GM18858 (cell line): ENCODE measurements at regions not wholly inside any gene's neighbourhood (a gene's known extent, or its start where the extent isn't known, plus 50 kb on each side); places are given as distances from the start of the nearest gene placed in this dataset.

Experiments used
- ATAC-seq: cut with Tn5 transposase; IDR thresholded peaks from one replicate; pipeline ENCODE4 v1.9.1; 2021; ENCODE audit not compliant: unreplicated experiment

GRCh38 chr1:68551459-68551858 is 54.6 kb upstream of the DEPDC1 start:
- ATAC-seq: no peak

- no peak for ATAC-seq
These were observed 61.6 kb upstream of the DEPDC1 start for GRCh38 chr1:68558321-68559026.

- ATAC-seq: no peak
These were observed 69.0 kb upstream of the DEPDC1 start for GRCh38 chr1:68565923-68566322.

- ATAC-seq: no peak
These were observed 74.0 kb upstream of the DEPDC1 start for GRCh38 chr1:68570871-68571270.

GRCh38 chr1:68571454-68572235 is 74.8 kb upstream of the DEPDC1 start:
- no peak for ATAC-seq

- no peak for ATAC-seq
These were observed 88.5 kb upstream of the DEPDC1 start for GRCh38 chr1:68585351-68585750.

GRCh38 chr1:68586766-68587165 is 89.9 kb upstream of the DEPDC1 start:
- ATAC-seq: no peak

GRCh38 chr1:68588304-68588703 is 91.4 kb upstream of the DEPDC1 start:
- ATAC-seq: no peak

- no peak for ATAC-seq
These were observed 93.6 kb upstream of the DEPDC1 start for GRCh38 chr1:68590473-68590872.

GRCh38 chr1:68594851-68595250 is 98.0 kb upstream of the DEPDC1 start:
- no peak for ATAC-seq

GRCh38 chr1:68600049-68600661 is 103.3 kb upstream of the DEPDC1 start:
- no peak for ATAC-seq

GRCh38 chr1:68608289-68608688 is 111.4 kb upstream of the DEPDC1 start:
- ATAC-seq: no peak

- no peak for ATAC-seq
These were observed 118.4 kb upstream of the DEPDC1 start for GRCh38 chr1:68615312-68615711.

- no peak for ATAC-seq
These were observed 121.1 kb upstream of the DEPDC1 start for GRCh38 chr1:68617942-68618341.

- ATAC-seq: no peak
These were observed 123.7 kb upstream of the DEPDC1 start for GRCh38 chr1:68620571-68620970.

GRCh38 chr1:68623700-68624099 is 126.8 kb upstream of the DEPDC1 start:
- ATAC-seq: no peak

- ATAC-seq: no peak
These were observed 127.4 kb upstream of the DEPDC1 start for GRCh38 chr1:68624233-68624632.

GRCh38 chr1:68625624-68626023 is 128.7 kb upstream of the DEPDC1 start:
- ATAC-seq: no peak

GRCh38 chr1:68633141-68633919 is 136.4 kb upstream of the DEPDC1 start:
- no peak for ATAC-seq

GRCh38 chr1:68644504-68644903 is 147.6 kb upstream of the DEPDC1 start:
- no peak for ATAC-seq

- no peak for ATAC-seq
These were observed 154.2 kb upstream of the DEPDC1 start for GRCh38 chr1:68651115-68651514.
